ENCODE measurements at regions not wholly inside any gene's neighbourhood (a gene's known extent, or its start where the extent isn't known, plus 50 kb on each side); places are given as distances from the start of the nearest gene placed in this dataset.
A peak's percentile ranks its signal among the peaks of the same experiment; 100 is the strongest.

GRCh38 chr6:66866801-66867200, 1159.8 kb upstream of the EYS start:
- DNase-seq: no peak

GRCh38 chr6:66865771-66866170, 1158.7 kb upstream of the EYS start:
- no peak for DNase-seq

- no peak for DNase-seq
These were observed 1154.0 kb upstream of the EYS start for GRCh38 chr6:66861007-66861541.

- DNase-seq: no peak
These were observed 1153.3 kb upstream of the EYS start for GRCh38 chr6:66860328-66860727.

- no peak for DNase-seq
These were observed 1151.2 kb upstream of the EYS start for GRCh38 chr6:66858196-66858595.

- no peak for DNase-seq
These were observed 1147.0 kb upstream of the EYS start for GRCh38 chr6:66854014-66854413.

GRCh38 chr6:66851930-66852329, 1144.9 kb upstream of the EYS start:
- DNase-seq: no peak

- DNase-seq: no peak
These were observed 1142.8 kb upstream of the EYS start for GRCh38 chr6:66849843-66850242.

GRCh38 chr6:66848244-66848953, 1141.4 kb upstream of the EYS start:
- no peak for DNase-seq

GRCh38 chr6:66838764-66839163, 1131.7 kb upstream of the EYS start:
- no peak for DNase-seq

GRCh38 chr6:66825539-66825938, 1118.5 kb upstream of the EYS start:
- DNase-seq: no peak

GRCh38 chr6:66814156-66814555, 1107.1 kb upstream of the EYS start:
- DNase-seq: no peak

- DNase-seq: no peak
These were observed 1101.7 kb upstream of the EYS start for GRCh38 chr6:66808771-66809170.

- peak; percentile 13 for DNase-seq
These were observed 1090.0 kb upstream of the EYS start for GRCh38 chr6:66796987-66797386.

GRCh38 chr6:66788579-66788978, 1081.6 kb upstream of the EYS start:
- no peak for DNase-seq

- no peak for DNase-seq
These were observed 1065.8 kb upstream of the EYS start for GRCh38 chr6:66772800-66773199.

- no peak for DNase-seq
These were observed 1064.6 kb upstream of the EYS start for GRCh38 chr6:66771626-66772025.

GRCh38 chr6:66751630-66752029, 1044.6 kb upstream of the EYS start:
- no peak for DNase-seq

- DNase-seq: no peak
These were observed 1033.3 kb upstream of the EYS start for GRCh38 chr6:66740346-66740745.

GRCh38 chr6:66735106-66735890, 1028.3 kb upstream of the EYS start:
- DNase-seq: no peak

GRCh38 chr6:66731310-66731709, 1024.3 kb upstream of the EYS start:
- DNase-seq: no peak

- DNase-seq: no peak
These were observed 1018.6 kb upstream of the EYS start for GRCh38 chr6:66725670-66726069.

- no peak for DNase-seq
These were observed 1010.8 kb upstream of the EYS start for GRCh38 chr6:66717801-66718200.

- no peak for DNase-seq
These were observed 992.4 kb upstream of the EYS start for GRCh38 chr6:66699385-66699784.

All from SHP77 treated with DMSO at 0.1 percent for 48 hours (cell line).